Effector CD4-positive, alpha-beta T cell (primary cell): ENCODE measurements at regions not wholly inside any gene's neighbourhood (a gene's known extent, or its start where the extent isn't known, plus 50 kb on each side); places are given as distances from the start of the nearest gene placed in this dataset.
"Not testable (repeated sequence)": the region's sequence is repeated elsewhere in the genome, so short reads cannot be mapped to it uniquely, and the experiment has no call there.

Experiments used
- DNase-seq: peaks from one replicate; pipeline ENCODE4 v3.0.0-alpha.2; 2020

GRCh38 chr10:94088926-94089381 is 95.2 kb downstream of the PLCE1 start:
- DNase-seq, result no peak

DNA sequence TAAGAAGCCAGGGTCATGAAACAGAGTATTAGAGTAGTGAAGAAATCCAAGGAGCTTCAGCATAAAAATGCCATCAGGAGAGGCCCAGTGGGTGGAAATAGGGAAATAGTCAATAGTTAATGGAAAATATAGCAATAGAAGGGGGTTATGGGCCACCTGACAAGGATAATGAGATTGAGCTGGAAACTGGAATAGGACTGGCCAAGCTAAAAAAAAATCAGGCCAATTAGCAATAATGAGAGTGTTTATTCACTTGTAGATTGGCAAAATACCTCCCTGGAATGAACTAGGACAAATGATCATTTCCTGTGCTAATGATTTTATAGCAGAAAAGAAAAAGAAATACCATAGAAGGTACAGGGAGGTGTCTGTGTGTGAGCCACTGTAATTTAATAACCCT is 97.9 kb downstream of the PLCE1 start:
- no peak for DNase-seq

DNA sequence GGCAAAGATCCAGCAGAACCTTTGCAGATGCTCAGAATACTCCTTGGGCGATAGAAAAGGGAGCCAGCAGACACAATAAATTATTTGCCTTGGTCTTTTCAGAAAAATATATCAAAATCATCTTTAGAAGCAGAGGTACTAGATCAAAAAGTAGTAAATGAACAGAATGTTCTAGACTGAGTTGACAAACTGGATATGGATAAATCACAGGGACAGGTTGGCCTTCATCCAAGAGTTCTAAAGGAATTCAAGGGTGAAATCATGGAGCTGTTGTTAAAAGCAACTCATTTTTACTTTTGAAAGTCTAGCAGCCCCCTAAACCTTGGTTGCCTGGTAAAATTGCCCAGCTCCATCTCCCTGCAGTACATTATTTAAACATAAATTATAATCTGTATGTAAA is 99.1 kb downstream of the PLCE1 start:
- no peak for DNase-seq

- DNase-seq, result no peak
These were observed 99.7 kb downstream of the PLCE1 start for GRCh38 chr10:94093286-94093905.

GRCh38 chr10:94094540-94094939 is 100.8 kb downstream of the PLCE1 start:
- no peak for DNase-seq

DNA sequence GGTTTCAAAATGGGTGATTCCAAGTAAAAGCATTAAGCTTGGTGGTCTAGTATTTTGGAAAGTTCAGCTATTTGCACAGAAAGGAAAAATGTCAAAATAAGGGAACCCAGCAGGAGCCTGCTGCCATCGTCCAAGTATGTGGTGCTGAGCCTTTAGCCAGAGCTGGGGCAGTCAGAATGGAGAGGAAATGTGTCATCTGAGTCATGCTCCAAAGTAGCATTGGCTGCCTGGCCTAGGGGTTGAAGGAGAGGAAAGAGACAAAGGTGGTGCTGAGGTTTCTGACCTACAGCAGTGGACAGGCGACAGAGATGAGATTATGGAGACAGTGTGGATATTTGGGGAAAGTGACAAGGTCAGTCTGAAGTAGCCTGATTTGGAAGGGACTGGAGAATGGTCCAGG is 103.9 kb downstream of the PLCE1 start:
- DNase-seq, result no peak

- no peak for DNase-seq
These were observed 105.2 kb downstream of the PLCE1 start for GRCh38 chr10:94098896-94099295.

GRCh38 chr10:94101894-94102293 is 108.2 kb downstream of the PLCE1 start:
- no peak for DNase-seq

GRCh38 chr10:94102436-94102835 is 108.7 kb downstream of the PLCE1 start:
- no peak for DNase-seq

DNA sequence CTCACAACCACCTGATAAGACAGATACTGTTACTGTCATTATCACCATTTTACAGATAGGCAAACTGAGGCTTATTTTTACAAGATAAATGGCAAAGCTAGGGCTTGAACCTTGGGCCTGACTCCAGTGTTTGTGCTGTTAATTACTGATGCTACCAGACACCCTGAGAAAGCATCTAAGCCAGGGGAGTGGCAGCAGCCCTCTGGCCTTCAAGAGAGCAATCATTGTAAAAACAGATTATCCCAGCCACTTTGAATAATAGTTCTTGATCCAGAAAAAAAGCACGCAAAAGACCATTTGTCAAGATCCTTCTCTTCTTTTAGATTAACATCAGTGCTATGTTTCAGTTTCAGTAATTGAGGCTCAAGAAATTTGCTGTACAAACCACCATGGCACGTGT is 109.5 kb downstream of the PLCE1 start:
- DNase-seq, result no peak

- no peak for DNase-seq
These were observed 110.1 kb downstream of the PLCE1 start for GRCh38 chr10:94103801-94104221.

- DNase-seq, result no peak
These were observed 110.7 kb downstream of the PLCE1 start for GRCh38 chr10:94104316-94105000.

- no peak for DNase-seq
These were observed 111.5 kb downstream of the PLCE1 start for GRCh38 chr10:94105226-94105625.

DNA sequence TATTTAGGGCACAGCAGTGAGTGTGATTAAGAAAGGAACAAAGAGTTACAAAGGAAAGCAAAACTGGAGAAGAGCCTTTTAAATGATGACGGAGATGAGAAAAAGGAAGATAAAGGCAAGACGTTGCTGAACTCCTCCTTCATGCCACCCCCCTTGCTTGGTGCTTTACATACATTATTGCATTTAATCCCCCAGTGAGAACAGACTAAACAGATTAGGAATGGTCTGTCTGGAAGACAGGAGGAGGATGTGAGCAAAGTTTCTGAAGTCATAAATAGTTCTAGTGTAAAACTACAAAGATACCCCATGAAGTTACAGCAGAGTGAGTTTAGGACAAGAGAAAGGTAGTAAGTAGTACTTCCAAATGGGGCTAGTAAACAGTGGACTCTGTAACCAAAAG is 113.5 kb downstream of the PLCE1 start:
- DNase-seq, result no peak

- DNase-seq, result no peak
These were observed 114.5 kb downstream of the PLCE1 start for GRCh38 chr10:94108200-94108599.

GRCh38 chr10:94111367-94111766 is 117.6 kb downstream of the PLCE1 start:
- no peak for DNase-seq

DNA sequence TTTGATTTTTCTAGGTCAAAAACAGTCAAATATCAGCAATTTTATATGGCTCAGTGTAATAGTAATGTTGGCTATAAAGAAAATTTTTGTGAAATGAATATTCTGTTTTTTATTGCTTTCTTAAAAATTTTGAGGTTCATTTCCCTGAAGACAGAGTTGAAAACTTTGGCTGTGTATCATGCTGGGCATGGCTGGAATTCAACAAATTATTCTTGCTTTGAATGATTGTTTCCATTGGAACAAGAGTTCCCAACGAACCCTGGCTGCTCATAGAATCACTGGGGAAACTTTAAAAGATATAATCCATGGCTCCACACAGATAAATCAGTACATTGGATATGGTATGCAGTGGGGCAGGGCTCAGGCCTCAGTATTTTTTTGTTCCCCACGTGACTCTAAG is 118.6 kb downstream of the PLCE1 start:
- DNase-seq, result no peak

GRCh38 chr10:94115725-94116124 is 122.0 kb downstream of the PLCE1 start:
- no peak for DNase-seq

DNA sequence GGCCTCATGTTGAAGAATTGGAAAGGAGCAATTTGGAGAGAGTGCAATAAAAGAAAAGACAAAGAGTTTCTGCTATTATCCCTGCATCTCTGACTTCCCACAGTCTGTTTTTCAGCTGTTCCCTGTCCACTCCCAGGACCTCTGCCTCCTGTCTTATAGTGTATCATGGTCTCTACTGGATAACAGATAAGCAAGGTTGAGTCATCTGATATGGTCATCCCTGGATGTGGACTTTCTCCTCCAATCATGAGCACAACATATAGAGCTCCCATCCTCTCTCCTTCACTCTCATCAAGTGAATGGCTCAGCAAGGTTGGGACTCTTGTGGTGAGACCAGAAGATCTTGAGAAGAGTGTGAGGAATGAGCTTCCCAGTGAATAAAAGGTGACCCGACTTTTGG is 123.1 kb downstream of the PLCE1 start:
- no peak for DNase-seq

GRCh38 chr10:94122211-94122610 is 128.5 kb downstream of the PLCE1 start:
- no peak for DNase-seq

- no peak for DNase-seq
These were observed 129.7 kb downstream of the PLCE1 start for GRCh38 chr10:94123258-94123995.

- not testable (repeated sequence) for DNase-seq
These were observed 130.4 kb downstream of the PLCE1 start for GRCh38 chr10:94124147-94124546.

DNA sequence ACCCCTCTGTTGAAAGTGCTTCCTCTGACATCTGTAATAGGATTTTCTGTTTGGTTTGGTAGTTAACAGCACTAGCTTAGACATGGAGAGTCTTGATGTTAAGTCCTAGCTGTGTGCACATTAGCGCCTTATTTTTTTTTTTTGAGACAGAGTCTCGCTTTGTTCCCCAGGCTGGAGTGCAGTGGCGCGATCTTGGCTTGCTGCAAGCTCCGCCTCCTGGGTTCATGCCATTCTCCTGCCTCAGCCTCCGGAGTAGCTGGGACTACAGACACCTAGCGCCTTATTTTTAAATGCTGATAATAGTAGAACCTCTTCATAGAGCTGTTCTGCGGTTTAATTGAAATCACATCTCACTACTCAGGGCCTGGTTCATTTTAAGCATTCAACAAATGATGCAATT is 131.5 kb downstream of the PLCE1 start:
- DNase-seq, result not testable (repeated sequence)

DNA sequence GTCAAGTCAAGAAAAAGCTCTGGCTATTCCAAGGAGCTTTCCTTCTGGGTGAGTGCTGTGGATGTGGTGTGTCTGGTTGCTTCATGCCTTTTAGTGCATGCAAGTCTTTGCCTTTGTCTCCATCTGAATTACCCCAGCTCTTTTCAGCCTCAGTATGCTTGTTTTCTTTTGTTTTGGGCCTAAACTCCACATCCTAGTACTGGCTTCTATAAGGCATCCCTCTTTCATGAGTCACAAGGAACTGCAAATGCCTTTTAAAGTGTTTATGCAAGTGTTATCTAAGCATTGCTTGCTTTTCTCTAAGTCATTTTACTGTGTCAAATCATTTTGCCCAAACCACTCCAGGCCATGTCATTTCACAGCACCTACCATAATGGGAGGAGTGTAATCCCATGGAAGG is 132.1 kb downstream of the PLCE1 start:
- DNase-seq, result no peak
